ENCODE measurements at regions not wholly inside any gene's neighbourhood (a gene's known extent, or its start where the extent isn't known, plus 50 kb on each side); places are given as distances from the start of the nearest gene placed in this dataset.

DNA sequence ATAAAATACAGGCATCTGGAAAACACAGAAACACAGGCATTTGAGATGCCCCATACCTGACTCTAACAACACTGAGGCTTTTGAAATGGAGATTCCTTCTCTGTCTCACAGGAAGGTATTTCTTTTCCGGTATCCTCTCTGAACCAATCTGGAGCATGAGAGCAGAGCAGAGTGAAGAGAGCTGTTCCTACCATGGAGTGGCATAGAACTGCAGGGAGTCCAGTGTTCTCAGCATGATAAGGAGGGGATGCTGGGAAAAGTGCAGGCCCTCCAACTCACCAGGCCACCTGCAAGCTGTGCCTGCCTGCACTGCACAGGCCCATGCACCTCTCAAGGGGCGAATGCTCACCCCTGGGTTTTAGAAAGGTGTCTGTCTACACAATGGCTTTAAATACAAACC, 89.2 kb downstream of the FOXA2 start:
- Histone ChIP-seq H3K9me1 (ENCODE audit: control insufficient read depth, insufficient read depth, low read length) (no peaks in the 10 kb centered on the region), H3K27ac (ENCODE audit: extremely low read depth, low read depth, low read length) (no peak overlapping the region), H3K9ac (ENCODE audit: insufficient read depth in 1 of 2, low read depth in 2 of 2, low read length in 2 of 2) (no peak overlapping the region), H3K36me3 (ENCODE audit: control insufficient read depth, insufficient read depth, low read length) (no peaks in the 10 kb centered on the region), H3K79me2 (ENCODE audit: control insufficient read depth, insufficient read depth, low read length) (no peaks in the 10 kb centered on the region), H3K27me3 (ENCODE audit: control insufficient read depth in 2 of 2, insufficient read depth in 2 of 2, low read length in 2 of 2) (peaks cover 0 to 7% of the 10 kb centered on the region in 2 experiments; a peak in 1 of 5 replicates), H4K20me1 (replicated peaks; ENCODE audit: control insufficient read depth, insufficient read depth, low read length) (no peaks in the 10 kb centered on the region), H3K4me1 (replicated peaks in 1 of 2; ENCODE audit: control insufficient read depth in 2 of 2, insufficient read depth in 2 of 2, low read length in 2 of 2) (peaks cover 0 to 3% of the 10 kb centered on the region in 2 experiments; a peak in 2 of 5 replicates), H3K4me3 (no peak overlapping the region), H2AFZ (ENCODE audit: low read depth, low read length) (no peak overlapping the region), H3K4me2 (ENCODE audit: insufficient read depth, low read length) (no peak overlapping the region), H3K9me3 (replicated peaks; ENCODE audit: control insufficient read depth, insufficient read depth, low read depth, low read length) (no peaks in the 10 kb centered on the region)
- DNase-seq (ENCODE audit: extremely low read depth in 1 of 4, low spot score in 3 of 4) (no peak), FAIRE-seq (no peak), ATAC-seq (peak; percentile 42; the same call in 1 of the 3 replicates)
- 23% methylated on average over 2 of the region's 2 CpGs for whole genome bisulfite sequencing (ENCODE audit: insufficient coverage, low coverage, missing lambda C conversion rate)
- intact Hi-C loops (cut with micrococcal nuclease), result loop anchor here (10.0 kb wide), 1 partner anchor 190 kb away; no protein-coding TSS in a partner anchor
- TF ChIP-seq SMC3 (conservative IDR thresholded peaks at IDR 0.05; ENCODE audit: insufficient read depth, low read depth, low read length), result no peak
- TF ChIP-seq FOXA3 (CRISPR knock-in tag; conservative IDR thresholded peaks at IDR 0.05 in 1 of 2, IDR thresholded peaks at IDR 0.05 in 1 of 2), result no peak
- TF ChIP-seq ZNF121 (CRISPR knock-in tag; conservative IDR thresholded peaks at IDR 0.05), result no peak
- TF ChIP-seq ZNF699 (CRISPR knock-in tag; IDR thresholded peaks at IDR 0.05; ENCODE audit: insufficient replicate concordance), result no peak
- no peak for TF ChIP-seq SRSF1 (IDR thresholded peaks at IDR 0.05; ENCODE audit: low read depth, low read length)
- TF ChIP-seq DIDO1 (tag; IDR thresholded peaks at IDR 0.05; ENCODE audit: low read depth), result no peak
- TF ChIP-seq, protein P1, sequence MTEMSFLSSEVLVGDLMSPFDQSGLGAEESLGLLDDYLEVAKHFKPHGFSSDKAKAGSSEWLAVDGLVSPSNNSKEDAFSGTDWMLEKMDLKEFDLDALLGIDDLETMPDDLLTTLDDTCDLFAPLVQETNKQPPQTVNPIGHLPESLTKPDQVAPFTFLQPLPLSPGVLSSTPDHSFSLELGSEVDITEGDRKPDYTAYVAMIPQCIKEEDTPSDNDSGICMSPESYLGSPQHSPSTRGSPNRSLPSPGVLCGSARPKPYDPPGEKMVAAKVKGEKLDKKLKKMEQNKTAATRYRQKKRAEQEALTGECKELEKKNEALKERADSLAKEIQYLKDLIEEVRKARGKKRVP (CRISPR knock-in tag; IDR thresholded peaks at IDR 0.05), result no peak
- TF ChIP-seq, protein P2, sequence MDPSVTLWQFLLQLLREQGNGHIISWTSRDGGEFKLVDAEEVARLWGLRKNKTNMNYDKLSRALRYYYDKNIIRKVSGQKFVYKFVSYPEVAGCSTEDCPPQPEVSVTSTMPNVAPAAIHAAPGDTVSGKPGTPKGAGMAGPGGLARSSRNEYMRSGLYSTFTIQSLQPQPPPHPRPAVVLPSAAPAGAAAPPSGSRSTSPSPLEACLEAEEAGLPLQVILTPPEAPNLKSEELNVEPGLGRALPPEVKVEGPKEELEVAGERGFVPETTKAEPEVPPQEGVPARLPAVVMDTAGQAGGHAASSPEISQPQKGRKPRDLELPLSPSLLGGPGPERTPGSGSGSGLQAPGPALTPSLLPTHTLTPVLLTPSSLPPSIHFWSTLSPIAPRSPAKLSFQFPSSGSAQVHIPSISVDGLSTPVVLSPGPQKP (CRISPR knock-in tag; IDR thresholded peaks at IDR 0.05), result no peak
- no peak for TF ChIP-seq BCOR (IDR thresholded peaks at IDR 0.05)
- CTCF ChIA-PET (ENCODE audit: low intra/inter-chr PET ratio), result no interaction called here
- no TSS peak for BruUV-seq (replicated peaks)
- POLR2A ChIA-PET, result no interaction called here
- in situ Hi-C loops (cut with MboI), result no loop called here

Measured in K562 (cell line).